GM21515 (cell line): ENCODE measurements at regions not wholly inside any gene's neighbourhood (a gene's known extent, or its start where the extent isn't known, plus 50 kb on each side); places are given as distances from the start of the nearest gene placed in this dataset.

ENCODE experiments used
- ATAC-seq: cut with Tn5 transposase; IDR thresholded peaks from one replicate; pipeline ENCODE4 v1.9.1; 2021; ENCODE audit not compliant: unreplicated experiment

DNA sequence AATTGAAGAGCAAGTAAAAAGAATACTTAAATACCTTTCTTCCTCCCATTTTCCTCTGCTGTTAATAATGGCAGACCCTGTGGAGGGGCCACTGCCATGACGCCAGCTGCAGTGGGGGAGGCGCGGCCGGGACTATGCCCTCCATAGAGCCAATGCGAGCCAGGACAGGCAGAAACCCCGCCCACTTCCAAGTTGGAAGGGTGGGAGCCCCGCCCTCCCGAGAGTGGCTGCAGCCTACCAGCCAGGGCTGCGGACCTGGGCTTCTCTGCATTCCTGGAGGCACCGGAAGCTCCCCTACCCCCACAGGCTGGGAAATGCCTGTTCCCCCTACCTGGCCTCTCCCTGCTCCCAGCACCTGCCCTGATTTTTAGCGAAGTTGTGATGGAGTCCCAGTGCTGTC lies 439.4 kb upstream of the CDH19 start:
- ATAC-seq: no peak

DNA sequence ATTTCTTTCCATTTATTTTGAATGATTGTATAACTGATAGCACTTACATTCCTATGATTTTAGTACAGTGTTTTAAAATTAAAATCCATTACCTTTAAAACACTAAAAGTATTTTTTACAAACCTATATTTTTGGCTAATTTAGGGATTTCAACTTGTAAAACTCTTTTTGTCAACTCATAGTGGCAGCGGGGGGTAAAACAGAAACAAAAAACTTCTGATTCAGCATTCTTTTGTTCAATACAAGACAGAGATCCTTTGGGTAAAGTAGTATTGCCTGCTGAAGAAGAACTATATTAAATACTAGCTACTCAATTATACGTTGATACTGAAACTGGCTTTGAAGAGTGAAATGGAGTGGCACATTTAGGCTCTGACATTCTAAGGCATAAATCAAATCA lies 437.4 kb upstream of the CDH19 start:
- no peak for ATAC-seq

DNA sequence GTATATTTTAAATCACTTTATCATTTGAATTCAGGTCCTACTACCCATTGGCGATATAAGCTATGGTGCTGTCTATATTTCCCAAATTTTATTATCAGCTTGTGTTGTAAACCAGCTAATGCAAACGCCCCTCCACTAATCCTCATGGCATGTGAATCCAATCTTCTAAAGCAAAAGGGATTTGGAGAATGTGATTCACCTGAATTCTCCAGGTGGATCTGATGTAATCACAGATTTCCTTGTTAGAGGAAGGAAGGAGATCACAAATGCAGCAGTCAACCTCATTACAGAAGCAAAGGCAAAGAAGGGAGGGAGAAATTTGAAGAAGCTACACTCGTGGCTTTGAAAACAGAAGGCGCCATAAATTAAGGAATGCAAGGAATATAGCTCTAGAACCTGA lies 431.1 kb upstream of the CDH19 start:
- no peak for ATAC-seq

DNA sequence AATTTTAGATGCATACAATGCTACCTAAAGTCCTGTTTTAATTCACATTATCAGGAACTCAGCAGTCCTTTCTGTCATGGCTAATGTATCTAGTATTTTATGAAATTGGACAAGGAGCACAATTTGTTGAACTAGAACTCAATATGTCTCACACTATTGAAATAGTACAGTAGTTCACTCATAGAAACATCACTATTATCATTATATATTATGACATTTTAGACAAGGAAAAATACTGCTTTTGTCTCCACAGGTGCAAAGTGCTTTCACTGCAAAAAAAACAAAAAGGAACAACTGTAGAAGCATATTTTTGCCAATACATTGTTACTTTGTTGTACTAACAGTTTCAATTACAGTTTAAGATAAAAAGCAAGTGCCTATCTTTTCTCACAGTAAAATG lies 419.2 kb upstream of the CDH19 start:
- ATAC-seq: no peak

DNA sequence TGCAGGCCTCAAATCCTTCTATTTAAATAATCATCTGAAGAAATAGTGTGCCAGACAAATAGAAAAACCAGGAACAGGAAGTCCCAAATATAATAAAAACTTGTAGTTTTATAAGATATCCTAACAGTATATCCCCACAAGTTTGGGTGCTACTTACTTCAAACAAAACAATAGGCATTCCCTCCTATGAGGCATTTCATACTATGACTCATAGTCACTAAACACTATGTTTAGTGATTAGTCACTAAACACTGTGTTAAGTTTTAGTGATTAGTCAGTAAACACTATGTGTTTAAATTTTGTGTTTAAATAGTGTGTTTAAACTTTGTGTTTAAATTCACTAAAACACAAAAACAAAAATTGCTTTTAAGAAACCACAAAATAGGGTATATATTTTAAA lies 407.0 kb upstream of the CDH19 start:
- ATAC-seq: no peak

DNA sequence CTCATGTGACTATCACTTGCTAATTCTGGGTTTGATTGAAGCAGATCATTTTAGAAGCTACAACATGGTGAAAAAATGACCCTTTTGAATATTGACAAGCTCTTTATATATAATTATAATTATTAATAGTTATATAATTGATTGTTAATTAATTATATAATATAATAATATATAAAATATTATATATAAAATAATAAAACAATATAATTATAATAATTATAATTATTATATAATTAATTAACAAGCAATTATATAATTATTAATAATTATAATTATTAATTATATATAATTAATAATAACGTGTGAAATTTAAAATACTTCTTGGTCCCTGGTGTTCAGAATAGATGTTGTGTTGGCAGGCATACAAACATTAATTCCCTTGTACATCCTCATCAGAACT lies 404.1 kb upstream of the CDH19 start:
- ATAC-seq: no peak

DNA sequence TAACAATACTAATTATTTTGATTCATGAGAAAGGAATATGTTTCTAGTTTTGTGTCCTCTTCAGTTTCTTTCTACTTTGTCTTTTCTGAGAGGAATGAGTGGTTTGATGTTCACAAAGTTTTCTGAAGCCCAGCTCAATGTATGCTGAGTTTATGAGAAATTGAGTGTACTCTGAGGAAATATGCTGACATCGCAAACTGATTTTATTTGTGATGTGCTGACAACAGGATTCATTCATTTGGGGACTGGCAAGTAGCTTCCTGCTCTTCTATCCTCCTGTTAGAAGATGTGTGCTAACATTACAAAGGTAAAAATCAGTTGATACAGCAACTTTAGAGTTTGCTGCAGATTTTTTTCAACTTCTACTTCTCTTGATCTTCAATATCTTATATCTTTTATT lies 403.2 kb upstream of the CDH19 start:
- no peak for ATAC-seq

DNA sequence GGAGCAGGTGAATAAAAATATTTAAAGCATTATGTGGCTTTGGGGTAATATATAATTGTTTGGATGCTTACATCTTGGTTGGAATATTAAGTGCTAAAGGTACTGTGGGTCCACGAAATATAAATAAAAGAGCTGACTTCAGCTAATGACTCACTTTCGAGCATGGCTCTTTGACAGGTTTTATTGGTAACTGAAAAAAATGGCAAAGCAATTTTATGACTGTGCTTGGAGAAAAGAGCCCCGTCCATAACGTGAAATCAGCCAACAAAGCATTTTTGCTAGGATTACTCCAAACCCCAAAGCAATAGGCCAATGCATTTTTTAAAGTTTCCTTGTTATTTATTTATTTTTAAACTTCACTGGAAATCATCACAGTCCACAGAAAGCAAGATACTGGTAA lies 397.2 kb upstream of the CDH19 start:
- no peak for ATAC-seq

DNA sequence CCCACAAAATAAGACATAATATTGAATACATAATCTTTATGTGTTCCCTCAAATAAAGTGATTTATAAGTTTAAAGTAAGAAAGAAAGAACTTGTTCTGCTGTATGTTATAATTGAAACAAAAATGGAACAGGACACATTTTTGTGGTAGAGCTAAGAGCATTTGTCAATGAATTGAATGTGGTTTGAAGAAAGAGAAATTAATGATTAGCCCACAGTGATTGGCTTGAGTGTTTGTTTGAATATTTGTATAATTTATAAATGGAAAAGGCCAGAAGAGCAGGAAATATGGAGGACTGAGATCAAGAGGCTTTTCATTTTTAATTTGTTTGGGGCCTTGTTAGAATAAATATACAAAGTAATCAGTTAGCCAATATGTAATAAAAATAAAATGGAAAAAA lies 395.1 kb upstream of the CDH19 start:
- ATAC-seq: no peak

DNA sequence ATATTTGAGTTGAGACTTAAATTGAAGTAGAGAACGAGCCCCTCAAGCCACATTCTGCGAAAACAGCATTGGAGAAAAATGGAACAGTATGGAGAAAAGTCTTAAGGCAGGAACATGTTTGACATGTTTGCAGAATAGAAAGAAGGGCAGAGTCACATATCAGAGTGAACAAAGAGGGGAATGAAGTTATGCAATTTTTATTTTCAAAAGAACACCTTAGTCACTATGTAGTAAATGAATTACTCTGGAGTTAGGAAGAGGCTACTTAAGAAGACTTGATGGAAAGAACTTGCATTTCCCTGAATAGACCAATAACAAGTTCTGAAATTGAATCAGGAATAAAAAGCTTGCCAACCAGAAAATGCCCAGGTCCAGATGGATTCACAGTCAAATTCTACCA lies 391.4 kb upstream of the CDH19 start:
- ATAC-seq: no peak

DNA sequence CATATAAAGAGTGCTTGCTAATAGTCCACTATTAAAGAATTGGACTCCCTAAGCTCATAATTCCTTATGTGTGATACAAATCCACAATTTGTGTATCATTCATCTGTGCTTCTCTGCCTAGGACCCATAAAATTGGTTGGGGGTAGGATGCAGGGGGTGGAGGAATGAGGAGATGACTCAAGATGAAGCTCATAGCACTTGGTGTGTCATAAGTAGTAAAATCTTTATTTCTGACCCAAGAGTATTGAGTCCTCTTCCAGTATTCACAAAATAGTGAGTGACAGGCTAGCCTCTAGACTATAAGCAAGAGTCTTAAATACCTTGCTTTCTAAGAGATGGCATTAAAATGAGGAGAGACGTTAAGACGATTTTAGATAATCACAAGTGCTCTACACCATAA lies 390.9 kb upstream of the CDH19 start:
- ATAC-seq: no peak

DNA sequence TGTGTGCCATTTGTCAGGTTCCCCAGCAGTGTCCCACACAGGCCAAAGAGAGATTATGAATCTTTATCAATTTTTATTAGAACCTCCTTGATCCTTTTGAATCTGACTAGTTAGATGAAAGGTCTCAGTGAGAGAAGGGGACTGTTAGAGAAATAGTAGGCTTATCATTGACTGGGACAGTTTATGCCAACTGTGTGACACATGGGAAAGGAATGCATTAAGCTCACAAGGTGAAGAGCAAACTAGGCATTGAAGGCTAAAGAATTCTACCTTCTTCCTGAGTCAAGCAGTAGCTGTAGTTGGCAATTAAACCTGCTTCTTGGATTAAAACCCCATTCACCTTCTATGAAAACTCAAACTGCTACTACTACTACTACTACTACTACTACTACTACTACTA lies 389.6 kb upstream of the CDH19 start:
- ATAC-seq: no peak

DNA sequence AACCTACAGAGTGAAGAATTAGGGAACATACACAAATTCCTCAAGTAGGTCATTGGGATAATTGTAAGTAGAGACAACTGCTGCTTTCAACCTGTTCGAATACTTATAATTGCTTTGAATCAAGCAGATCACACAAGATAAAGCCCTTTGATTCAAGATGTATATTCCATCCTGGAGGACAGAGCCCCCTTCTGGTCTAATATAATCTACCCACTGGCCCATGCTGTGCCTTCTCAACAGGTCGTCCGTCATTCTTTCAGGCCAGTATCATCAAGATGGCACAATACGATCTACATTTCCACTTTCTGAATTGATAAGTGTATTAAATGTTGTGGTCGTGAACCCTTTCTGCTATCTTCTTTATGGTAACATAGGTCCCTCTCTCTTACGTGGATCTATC lies 387.0 kb upstream of the CDH19 start:
- ATAC-seq: no peak

DNA sequence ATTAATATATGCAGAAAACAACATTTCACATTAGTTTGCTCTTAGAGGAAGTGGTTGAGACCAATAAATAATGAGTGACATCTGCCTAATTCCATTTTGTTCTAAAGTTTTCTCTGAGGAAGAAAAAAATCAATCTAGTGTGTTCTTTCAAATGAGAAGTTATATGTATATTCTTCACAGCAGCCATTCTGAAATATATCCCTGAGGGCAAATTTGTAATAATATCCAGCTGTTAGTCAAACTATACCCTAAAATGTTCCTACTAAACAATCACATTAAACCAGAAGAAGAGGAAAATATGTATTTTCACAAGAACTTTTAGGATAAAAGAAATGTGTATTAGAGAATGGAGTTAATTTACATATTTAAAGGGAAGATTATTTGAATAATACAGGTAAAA lies 375.1 kb upstream of the CDH19 start:
- no peak for ATAC-seq

DNA sequence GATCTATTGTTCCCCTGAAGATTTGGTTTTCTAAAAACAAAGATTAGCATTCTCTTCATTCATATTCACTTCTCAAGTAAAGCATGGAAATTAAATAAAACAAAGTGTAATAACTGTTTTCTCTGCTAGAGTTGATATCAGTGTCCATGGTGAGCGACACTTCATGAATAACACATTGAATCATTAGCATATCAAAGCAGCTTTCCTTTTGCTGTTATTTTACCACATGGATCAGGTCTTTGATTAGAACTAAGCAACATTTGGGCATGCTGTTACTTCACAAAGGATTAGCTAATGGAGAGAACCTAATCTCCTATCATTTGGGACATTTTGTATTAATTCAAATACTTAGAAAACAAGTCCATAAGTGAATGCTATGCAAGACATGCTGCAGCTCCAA lies 368.8 kb upstream of the CDH19 start:
- ATAC-seq: no peak

DNA sequence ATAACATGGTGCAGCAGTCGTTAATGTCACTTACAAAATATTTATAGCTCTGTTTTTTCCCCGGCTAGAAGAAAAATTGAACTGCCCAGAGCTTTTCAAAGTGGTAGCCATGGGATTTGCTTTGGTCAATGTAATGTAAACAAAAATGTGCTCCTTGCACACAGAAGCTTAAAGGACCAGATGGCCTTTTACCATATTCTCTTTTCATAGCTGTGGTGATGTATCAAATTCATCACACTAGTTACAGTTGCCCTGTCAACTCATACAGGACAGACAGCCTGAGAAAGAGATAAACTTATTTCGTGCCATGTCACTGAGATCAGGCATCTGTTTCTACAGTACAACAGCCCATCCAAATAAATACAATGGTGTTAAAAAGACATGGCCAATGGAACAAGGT lies 368.1 kb upstream of the CDH19 start:
- ATAC-seq: no peak

DNA sequence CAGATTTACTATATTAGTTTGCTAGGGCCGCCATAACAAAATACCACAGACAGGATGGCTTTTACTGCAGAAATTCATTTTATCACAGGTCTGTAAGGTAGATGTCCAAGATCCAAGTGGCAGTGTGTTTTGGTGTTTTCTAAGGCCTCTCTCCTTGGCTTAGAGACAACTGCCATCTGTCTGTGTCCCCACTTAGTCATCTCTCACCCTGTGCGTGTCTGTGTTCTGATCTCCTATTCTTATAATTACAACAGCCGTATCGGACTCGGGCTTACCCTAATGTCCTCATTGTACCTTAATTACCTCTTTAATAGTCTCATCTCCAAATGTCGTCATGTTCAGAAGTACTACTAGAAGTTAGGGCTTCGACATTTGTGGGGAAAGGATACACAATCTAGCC lies 362.3 kb upstream of the CDH19 start:
- ATAC-seq: no peak

DNA sequence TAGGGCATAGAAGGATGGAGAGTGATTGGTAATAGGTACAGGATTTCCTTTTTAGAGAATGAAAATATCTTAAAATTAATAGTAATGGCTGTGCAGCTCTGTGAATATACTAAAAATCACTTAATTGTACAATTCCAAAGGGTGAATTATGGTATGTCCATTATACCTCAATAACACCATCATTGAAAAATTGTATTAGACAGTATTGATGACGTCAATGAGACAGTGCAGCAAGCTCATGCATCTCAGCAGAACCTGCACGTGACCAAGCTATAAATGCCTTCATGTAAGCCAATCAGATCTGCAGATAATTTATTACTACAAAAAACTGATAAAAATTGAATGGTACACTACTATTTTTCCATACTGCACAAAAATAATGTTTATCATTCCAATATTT lies 354.4 kb upstream of the CDH19 start:
- no peak for ATAC-seq

DNA sequence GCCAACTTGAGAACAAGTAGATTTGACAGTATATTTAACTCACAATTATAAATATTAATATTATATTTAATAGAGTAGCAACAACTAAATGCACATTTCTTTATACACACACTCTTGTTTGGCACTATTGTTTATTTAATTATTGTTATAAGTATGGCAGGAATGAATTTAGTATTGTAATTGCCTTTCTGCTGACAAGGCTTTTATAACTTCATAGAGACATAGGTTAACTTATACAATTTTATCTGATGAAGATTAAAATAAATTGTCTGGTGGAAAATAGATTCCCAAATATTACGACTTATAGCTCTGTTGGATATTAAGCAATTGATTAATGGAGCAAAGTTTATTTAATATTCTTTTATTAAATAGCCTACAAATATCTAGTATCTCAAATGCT lies 347.9 kb upstream of the CDH19 start:
- no peak for ATAC-seq

DNA sequence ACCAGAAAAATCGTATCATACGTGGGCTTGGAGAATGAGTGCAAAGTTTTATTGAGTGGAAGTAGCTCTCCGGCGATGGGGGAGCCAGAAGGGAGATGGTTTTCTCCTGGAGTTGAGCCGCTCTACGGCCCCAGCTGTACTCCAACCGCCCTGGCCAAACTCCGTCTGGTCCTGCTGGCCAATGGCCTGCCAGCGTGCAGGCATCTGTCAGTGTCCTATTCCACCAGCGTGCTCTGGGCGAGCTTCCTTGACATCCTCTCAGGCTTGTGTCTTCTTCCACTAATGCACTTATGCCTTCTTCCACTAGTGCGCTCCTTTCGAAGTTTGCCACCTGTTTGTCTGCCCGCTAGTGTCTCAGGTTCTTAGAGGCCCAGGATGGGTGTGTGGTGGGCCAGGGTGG lies 345.5 kb upstream of the CDH19 start:
- ATAC-seq: no peak

DNA sequence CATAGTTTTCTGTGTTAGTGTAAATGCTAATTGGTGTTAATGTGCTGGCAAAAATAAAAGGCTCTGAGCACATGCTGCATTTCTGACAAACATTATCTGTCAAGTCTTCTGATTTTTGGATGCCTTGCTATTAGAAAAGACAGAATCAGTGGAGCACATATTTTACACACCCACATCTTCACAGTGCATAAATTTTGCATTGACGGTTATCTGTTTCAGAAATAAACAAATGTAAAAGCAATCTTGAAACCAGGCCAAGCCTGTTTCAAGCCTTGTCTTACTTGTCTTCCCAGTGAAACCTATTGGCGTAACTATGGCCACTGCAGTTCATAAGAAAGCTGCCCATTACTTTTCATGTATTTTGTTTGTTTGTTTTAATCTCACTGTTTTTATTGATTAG lies 333.7 kb upstream of the CDH19 start:
- no peak for ATAC-seq

DNA sequence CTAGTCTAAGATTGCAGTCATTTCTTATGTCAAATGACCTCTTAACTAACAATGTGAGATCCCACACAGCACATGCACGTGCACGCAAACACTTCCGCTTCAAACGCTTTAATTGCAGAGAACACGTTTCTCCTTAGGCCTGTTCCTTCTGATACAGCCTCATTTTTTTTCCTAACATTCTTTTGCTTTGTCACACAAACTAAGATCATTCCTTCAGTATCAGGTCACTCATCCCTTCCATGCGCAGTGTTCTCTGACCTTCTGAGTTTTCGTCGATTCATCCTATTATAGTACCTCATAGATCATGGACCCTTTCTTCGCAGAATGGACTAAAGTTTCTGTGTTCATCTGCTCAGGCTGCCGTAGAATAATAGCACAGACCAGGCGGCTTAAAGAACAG lies 327.1 kb upstream of the CDH19 start:
- ATAC-seq: no peak

DNA sequence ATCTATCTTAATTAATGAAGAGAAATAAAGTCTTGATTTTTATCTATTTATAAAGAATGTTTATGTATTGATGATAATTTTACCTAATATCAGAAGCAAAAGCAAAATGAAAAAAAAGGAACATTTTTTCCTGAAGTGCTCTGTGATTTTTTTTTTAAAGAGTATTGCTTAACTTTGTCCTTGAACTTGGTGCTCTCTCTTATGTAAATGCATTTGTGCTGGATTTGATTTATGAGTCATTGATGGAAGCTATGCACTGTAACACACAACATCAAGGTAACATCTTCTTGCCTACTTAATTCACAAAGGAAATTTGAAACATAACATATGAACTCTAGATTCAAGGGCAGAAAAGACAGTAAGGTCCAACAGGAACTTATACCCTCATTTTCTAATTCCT lies 312.9 kb upstream of the CDH19 start:
- ATAC-seq: no peak

DNA sequence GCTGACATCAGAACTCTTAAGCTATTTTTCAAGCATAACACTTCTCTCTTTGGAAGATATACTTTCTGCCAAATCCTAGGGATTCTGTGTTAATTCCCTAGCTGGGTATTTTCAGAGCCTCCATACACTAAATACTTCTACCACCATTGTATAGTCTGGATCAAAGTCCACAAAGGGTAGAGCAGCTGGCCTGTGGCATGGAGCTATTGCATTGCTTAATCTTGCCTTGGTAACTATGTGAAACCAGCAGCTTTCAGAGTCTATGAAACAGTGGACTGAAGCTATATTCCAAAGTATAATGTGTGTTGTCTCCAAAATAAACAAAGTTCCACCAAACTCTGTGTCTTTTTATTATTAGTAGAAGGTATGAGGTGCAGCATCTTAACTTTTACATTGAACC lies 296.9 kb upstream of the CDH19 start:
- ATAC-seq: no peak
